Ovary (tissue), 7 donors: ENCODE measurements at regions not wholly inside any gene's neighbourhood (a gene's known extent, or its start where the extent isn't known, plus 50 kb on each side); places are given as distances from the start of the nearest gene placed in this dataset.

ENCODE experiments used
- DNase-seq, 5 donors: peaks; one replicate each; pipeline ENCODE4 v3.0.0-alpha.2; 2019 to 2020
- H3K27ac ChIP-seq, 2 donors: fragments of 200-600 bp; one replicate each; pipeline versions ENCODE4 v1.5.1 to v1.8.0; 2019 to 2022
- H3K27me3 ChIP-seq: fragments of 200-600 bp; one replicate; pipeline ENCODE4 v1.8.0; 2022
- H3K36me3 ChIP-seq: fragments of 200-600 bp; sonication (generic); one replicate; pipeline ENCODE4 v1.5.1; 2019
- H3K4me1 ChIP-seq: one replicate; pipeline ENCODE4 v1.8.1; 2013; ENCODE audit warnings: mild to moderate bottlenecking, moderate library complexity; ENCODE audit not compliant: insufficient read depth
- H3K4me3 ChIP-seq: fragments of 200-600 bp; sonication (generic); one replicate; pipeline ENCODE4 v1.5.1; 2017
- H3K9me3 ChIP-seq, 2 donors: fragments of 200-600 bp in 1 of 2; sonication (generic) in 1 of 2; one replicate each; pipeline versions ENCODE4 v1.5.1 to v1.8.1; 2013 to 2019; ENCODE audit warnings: mild to moderate bottlenecking in 1 of 2, moderate library complexity in 1 of 2
- CTCF ChIP-seq, 3 donors: fragments of 450-650 bp in 2 of 3; fragments of 200-600 bp in 1 of 3; IDR thresholded peaks; one replicate each; pipeline versions ENCODE4 v1.5.1 to v1.8.0; 2016 to 2022; ENCODE audit warnings: antibody characterized with exemption in 3 of 3, mild to moderate bottlenecking in 1 of 3
- EP300 ChIP-seq: sonication (generic); formaldehyde crosslinking; IDR thresholded peaks from one replicate; pipeline ENCODE4 v1.6.1; 2017; ENCODE audit warnings: antibody characterized with exemption
- POLR2A ChIP-seq: fragments of 450-650 bp; IDR thresholded peaks from one replicate; pipeline ENCODE4 v1.6.1; 2017; ENCODE audit warnings: antibody characterized with exemption, mild to moderate bottlenecking, moderate library complexity
- WGBS, 3 donors: extraction: QIAGEN DNeasy Blood & Tissue Kit in 1 of 3; methylation state at CpG; one replicate each; pipeline versions ENCODE4 v1.1.5 to v1.1.7; 2013 to 2017; 5-methylcytosine and 5-hydroxymethylcytosine counted together
- intact Hi-C, 4 donors: fragments of 100-400 bp; cut with DNase I; formaldehyde crosslinking; loops; one replicate each; pipeline versions ENCODE4 v1.11.0 to v1.15.1; 2022 to 2023
- donor health status: DM: no; HTN: no; CAD: no; lungs with moderate emphysema.
- donor health status: DM: no; HTN: no; CAD: no.
- donor health status: Bipolar disorder and iron deficiency.
- donor health status: DM: no; HTN: no; CAD: no.
- donor health status: DM: yes; HTN: yes; CAD: no.

- 83 to 92% (median 85%) methylated on average over 6 of the region's 6 CpGs for WGBS, 3 donors
- DNase-seq: no peak
- H3K27ac ChIP-seq: no peak overlapping the region
Measured at GRCh38 chr14:97361181-97361580, 564.0 kb downstream of the VRK1 start.

GRCh38 chr14:97361958-97362357 is 564.8 kb downstream of the VRK1 start:
- 57 to 65% (median 63%) methylated on average over 3 of the region's 3 CpGs for WGBS, 3 donors

More at GRCh38 chr14:97361181-97361580, 564.0 kb downstream of the VRK1 start:
- Histone ChIP-seq H3K4me1 (no peaks in the 10 kb centered on the region), H3K27me3 (no peaks in the 10 kb centered on the region), H3K36me3 (no peaks in the 10 kb centered on the region), H3K9me3 (no peaks in the 10 kb centered on the region), H3K4me3 (no peak overlapping the region)
- TF ChIP-seq CTCF (IDR thresholded peaks at IDR 0.05): no peak
- TF ChIP-seq POLR2A: no peak
- no peak for TF ChIP-seq EP300
- intact Hi-C loops: no loop called here

GRCh38 chr14:97366400-97366799 is 569.2 kb downstream of the VRK1 start:
- TF ChIP-seq EP300: no peak
- TF ChIP-seq CTCF (IDR thresholded peaks at IDR 0.05): no peak
- no peak for TF ChIP-seq POLR2A
- H3K9me3 ChIP-seq: no peaks in the 10 kb centered on the region
- 29 to 36% (median 35%) methylated on average over 11 of the region's 11 CpGs for WGBS, 3 donors
- intact Hi-C loops: no loop called here
- H3K36me3 ChIP-seq: no peaks in the 10 kb centered on the region
- no peak overlapping the region for H3K4me3 ChIP-seq
- H3K27me3 ChIP-seq: no peaks in the 10 kb centered on the region
- DNase-seq: no peak
- H3K27ac ChIP-seq: no peak overlapping the region
- no peaks in the 10 kb centered on the region for H3K4me1 ChIP-seq

More at GRCh38 chr14:97361958-97362357, 564.8 kb downstream of the VRK1 start:
- Histone ChIP-seq H3K27ac (no peak overlapping the region), H3K4me1 (no peaks in the 10 kb centered on the region), H3K9me3 (no peaks in the 10 kb centered on the region), H3K27me3 (no peaks in the 10 kb centered on the region), H3K36me3 (no peaks in the 10 kb centered on the region), H3K4me3 (no peak overlapping the region)
- TF ChIP-seq EP300 (no peak), CTCF (IDR thresholded peaks at IDR 0.05) (no peak), POLR2A (no peak)
- no peak for DNase-seq
- intact Hi-C loops: no loop called here

- TF ChIP-seq CTCF (IDR thresholded peaks at IDR 0.05) (no peak), EP300 (no peak), POLR2A (no peak)
- 66 to 82% (median 69%) methylated on average over 6 of the region's 6 CpGs for WGBS, 3 donors
Measured at GRCh38 chr14:97367278-97367677, 570.1 kb downstream of the VRK1 start.

More at GRCh38 chr14:97367278-97367677, 570.1 kb downstream of the VRK1 start:
- Histone ChIP-seq H3K36me3 (no peaks in the 10 kb centered on the region), H3K27me3 (no peaks in the 10 kb centered on the region), H3K9me3 (no peaks in the 10 kb centered on the region), H3K27ac (no peak overlapping the region), H3K4me3 (no peak overlapping the region), H3K4me1 (no peaks in the 10 kb centered on the region)
- no peak for DNase-seq
- intact Hi-C loops: no loop called here
